UCSD-AML1 (cell line): ENCODE measurements at regions not wholly inside any gene's neighbourhood (a gene's known extent, or its start where the extent isn't known, plus 50 kb on each side); places are given as distances from the start of the nearest gene placed in this dataset.

Experiments
- DNase-seq: peaks from one replicate; lab custom pipeline; 2025; ENCODE audit not compliant: unreplicated experiment; lab: John Stamatoyannopoulos, UW

DNA sequence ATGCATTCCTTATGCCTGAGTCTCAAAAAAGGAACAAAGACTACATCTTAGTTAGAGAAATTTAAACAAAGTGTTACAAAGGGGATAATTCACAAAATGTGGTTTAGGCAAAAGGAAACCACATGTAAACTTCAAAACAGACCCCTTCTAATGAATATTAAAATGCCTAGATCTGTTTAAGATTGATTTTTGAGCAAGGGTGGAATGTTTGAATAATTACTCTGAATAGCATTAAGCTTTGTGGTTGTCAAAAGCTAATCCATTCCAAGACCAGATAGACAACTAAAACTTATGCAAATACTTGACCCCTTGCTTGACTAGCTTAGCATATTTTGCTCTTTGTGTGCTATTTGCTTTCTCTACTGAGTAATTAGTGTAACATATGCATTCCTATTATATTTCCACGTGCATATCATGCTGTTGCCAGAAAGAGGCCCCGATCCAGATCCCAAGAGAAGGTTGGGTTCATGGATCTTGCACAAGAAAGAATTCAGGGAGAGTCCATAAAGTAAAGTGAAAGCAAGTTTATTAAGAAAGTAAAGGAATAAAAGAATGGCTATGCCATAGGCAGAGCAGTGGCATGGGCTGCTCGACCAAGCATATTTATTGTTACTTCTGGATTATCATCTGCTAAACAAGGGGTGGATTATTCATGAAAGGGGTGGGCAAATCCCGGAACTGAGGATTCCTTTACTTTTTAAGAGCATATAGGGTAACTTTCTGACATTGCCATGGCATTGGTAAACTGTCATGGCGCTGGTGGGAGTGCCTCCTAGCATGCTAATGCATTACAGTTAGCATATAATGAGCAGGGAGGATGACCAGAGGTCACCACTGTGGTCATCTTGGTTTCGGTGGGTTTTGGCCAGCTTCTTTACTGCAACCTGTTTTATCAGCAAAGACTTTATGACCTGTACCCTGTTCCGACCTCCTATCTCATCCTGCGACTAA is 1193.4 kb upstream of the EYS start:
- no peak for DNase-seq

DNA sequence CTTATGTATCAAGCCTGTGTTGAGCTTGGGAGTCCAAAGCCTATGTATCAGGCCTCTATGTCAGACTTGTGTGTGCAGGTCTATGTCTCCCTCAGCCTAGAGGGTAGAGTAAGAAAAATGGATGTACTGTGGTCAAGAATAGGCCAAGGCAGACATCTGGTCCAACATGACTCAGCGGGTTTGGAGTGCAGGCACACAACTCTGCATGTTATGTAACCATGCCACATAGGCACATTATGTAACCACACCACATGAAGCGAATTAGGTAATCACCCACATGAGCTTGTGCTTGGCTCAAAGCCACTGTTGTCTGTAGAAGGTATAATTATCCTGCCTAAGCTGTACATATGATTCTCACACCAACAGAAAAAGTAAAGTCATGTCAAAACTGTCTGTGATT is 1190.5 kb upstream of the EYS start:
- DNase-seq, result no peak

DNA sequence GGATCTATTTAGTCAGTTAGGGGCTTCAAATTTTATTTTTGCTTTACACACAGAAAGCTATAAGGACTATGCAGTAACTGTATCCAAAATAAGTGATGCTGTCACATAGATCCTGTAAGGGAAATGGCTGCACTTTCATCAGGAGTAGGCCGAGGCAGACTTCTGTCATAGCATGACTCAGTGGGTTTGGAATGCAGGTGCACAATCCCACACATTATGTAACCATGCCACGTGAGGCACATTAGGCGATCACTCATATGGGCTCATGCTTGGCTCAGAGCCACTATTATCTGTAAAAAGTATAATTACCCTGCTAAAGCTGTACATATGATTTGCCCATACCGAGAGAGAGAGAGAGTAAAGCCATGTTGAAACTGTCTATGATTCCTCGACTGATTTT is 1189.4 kb upstream of the EYS start:
- DNase-seq, result no peak

DNA sequence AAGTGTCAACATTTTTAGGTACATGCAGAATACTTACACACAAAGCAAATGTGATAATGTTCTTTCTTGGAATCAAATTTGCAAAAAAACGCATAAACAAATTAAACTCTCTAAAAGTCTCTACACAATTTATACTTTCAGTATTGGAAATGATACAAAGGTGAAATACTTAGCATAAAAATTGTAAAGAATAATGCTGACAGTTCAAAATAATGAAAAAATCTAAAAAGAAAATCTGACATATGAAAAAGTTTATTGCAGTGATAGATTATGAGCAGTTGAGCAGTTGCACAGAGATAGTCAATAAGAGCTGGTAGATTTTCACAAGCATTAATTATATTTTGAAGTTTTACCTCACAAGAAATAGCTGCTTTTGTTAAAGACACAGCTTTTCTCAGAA is 1176.4 kb upstream of the EYS start:
- no peak for DNase-seq

DNA sequence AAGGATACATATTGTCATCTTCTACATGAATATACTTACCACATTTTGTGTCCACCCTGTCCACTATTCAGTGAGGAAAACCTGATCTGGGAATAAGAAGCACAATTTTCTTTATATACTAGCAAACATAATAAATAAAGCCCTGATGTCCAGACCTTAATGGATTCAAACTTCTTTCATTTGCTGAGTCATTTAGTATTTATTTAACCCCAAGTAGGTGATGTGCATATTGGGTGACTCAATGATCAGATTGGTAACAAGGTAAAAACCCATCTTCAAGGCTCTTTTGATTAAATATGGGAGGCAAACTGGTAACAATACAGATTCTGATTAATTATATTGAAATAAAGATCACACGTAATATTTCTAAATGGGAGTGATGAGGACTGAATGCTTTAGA is 1159.8 kb upstream of the EYS start:
- DNase-seq, result no peak

DNA sequence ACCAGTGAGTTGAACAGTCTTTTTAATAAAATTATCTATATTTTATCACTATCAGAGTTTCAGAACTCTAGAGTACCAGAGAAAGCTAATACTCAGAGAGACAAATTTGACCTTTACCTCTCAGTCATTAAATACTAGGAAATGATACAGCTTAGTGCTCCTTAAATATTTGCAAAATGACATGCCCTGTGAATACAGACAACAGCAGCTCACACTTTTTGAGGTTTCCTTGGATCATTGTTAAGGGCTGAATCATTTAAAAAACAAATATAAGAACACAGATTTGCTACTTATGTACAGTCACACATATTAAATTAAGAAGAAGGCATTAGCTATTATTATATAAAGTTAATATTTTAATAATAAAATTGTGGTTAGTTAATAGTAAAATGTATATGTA is 1158.7 kb upstream of the EYS start:
- no peak for DNase-seq

DNA sequence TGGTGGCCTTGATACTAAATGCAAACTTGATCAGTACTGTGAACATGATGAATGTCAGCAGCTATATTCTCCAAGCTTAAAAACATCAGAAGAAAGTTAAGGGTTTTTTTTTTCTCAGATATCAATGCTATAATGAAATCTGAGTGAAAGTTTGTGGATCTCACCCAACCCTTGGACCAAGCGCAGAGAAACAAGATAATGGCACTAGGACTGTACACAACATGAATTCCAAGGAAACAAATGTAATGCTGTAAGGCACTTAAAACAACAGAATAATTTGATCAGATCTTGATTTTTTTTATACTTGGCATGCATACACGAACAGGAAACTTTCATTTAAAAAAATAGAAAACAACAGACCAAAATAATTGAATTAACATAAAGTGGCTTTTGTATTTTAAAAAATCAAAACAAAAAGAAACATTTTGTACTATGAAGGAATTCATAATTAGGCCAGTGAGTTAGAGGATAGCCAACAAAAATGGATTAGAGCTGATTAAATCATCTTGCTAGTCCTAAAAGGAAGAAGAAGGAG is 1154.0 kb upstream of the EYS start:
- no peak for DNase-seq

DNA sequence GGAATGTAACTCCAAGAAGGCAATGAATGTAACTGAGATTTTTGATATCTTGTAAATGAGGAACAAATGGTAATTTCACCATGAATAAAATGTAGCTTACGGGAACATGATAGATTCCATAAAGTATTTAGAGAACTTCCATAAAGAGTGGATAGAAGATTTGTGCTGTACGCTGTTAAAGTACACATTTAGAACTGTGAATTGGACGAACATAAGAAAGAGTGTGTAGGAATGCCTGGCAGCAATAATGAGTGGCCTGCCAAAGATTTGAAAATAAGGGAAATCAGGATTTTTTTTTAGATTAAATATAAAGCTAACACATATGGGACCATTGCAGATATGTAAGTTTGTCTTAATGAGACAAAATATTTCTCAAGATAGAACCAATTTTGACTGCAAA is 1153.3 kb upstream of the EYS start:
- no peak for DNase-seq

DNA sequence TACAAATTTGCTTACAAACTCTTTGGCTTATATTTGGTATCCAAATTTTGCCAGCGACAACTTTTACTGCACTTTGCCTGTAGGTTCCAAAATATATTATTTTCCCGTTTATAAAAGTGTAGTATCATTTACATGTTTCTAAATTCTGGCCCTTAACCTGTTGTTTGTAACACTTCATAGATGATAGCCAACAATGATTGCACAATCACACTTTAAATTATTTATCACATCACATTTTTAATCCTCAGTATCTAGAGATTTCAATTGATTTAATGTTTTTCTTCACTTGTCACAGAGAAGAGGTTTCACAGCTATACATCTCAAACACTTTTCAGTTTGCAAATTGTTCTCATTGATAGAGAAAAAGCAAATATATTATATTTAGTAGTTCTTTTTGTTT is 1151.2 kb upstream of the EYS start:
- DNase-seq, result no peak

DNA sequence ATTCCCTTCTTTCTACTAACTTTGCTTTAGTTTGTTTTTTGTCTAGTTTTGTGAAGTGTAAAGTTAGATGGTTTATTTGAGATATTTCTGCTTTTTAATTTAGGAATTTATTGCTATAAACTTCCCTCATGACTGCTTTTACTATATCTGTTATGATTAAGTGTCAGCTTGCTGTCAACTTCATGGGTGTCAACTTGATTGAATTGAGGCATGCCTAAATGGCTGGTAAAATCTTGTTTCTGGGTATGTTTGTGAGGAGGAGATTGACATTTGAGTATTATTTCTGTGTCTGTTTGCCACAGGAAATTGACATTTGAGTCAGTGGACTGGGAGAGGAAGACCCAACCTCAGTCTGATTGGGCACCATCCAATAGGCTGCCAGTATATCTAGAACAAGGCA is 1147.0 kb upstream of the EYS start:
- DNase-seq, result no peak

DNA sequence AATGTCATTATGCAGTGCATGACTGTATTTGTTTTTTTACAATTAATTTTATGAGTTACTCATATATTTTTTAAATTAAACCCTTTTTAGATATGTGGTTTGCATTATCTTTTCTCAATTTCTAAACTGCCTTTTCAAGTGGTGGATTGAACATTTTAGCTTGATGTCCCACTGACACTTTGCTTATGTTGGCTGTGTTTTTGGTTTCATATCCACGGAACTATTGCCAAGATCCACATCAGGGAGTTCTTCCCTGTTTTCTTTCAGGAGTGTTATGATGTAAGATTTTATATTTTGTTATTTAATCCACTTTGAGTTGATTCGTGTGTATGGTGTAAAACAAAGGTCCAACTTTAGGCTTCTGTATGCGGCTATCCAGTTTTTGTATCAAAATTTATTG is 1144.9 kb upstream of the EYS start:
- DNase-seq, result no peak

DNA sequence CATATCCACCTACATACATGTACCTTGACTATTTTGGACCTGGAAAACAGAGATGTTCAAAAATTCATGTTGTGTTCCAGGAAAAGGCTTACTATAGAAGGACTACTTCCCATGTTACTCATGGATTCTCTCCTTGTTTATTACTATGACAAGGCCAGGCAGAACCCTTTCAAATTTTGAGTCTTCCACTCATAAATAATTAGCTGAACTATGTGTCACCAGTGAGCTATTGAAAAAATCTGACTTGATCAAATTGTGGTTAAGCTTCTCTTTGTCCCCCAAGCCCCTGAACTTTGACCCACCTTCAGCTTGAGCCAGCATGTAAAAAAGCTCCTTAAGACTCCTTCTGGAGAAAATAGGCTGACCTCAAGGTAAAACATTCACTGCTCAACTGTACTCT is 1142.8 kb upstream of the EYS start:
- DNase-seq, result no peak

DNA sequence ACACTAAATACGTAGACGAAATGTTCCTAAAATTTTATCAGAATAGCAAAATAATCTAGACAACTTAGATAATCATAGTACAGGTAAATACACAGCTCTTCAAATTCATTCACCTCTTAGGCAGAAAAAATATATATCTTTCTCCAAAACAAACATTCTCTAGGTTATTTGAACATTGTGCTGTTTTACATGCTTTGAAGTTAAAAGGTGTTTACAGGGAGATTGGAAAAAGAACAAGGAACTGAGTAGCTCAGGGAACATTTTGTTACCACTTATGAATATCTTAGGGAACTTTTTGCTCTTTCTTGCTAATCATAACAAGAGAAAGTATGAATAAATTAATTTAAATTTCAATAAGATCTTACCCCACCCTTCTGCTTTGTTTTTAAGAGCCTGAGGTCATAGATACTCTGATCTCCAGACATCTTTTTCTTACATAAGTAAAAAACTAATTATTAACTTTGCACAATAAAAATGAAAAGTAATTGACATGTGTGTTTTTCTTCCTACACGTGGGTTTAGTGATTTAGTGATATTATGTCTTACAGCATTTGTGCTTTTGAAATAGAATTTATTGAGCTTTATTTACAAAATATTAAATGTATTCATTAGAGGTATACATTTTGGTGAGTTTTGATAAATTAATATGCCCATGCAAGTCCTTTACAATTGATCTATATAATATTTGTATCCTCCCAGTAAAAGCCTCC is 1141.4 kb upstream of the EYS start:
- no peak for DNase-seq

DNA sequence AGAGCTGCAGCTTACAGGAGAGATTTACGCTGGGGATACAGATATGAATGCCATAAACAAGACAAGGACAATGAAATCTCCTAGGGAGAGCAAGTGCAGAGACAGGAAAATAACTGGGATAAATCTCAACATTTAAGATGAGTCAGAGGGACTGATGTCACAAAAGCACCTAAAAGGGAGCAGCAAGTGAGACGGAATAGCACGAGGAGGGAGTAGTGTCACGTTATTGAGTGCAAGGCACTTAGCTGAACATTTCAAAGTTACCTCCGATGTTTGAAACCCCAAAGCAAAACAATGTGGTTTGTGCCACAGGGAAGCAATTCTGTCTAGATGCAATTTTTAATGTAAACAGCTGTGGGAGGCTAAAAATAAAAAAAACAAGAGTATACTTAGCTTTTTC is 1131.7 kb upstream of the EYS start:
- DNase-seq, result no peak

DNA sequence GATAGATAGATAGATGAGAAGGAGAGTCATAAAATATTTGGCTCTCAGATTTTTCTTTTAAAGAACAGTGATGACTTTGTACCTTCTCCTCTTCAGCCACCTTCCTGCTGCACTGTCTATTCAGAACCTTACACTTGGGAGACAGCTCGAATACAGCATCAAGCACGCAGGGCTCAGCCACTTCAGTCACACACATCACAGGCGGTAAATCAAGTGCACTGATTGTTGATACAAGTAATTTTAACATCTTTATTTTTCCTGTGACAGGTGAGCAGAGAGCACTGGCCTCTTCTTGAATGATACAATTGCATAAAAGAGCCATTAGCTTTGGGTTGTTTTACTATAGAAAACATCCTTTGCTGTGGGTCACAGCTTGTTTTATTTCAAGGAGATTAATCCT is 1118.5 kb upstream of the EYS start:
- DNase-seq, result no peak

DNA sequence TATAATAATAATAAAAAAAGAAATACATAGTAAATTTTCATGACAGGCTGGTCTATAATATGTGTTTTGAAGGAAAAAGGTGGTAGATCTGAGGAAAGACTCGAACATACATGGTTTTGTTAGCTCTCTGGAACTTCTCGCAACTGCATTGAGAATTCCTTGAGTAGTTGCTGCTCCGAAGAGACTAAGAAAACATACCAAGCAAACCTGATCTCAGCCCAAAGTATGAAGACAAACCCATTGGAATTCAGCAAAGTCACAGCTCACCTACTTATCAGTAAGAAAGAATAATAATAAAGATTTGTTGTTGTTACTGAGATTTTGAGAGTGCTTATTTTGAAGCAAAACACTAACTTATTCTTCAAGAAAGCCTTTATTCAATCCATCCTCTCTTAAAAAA is 1107.1 kb upstream of the EYS start:
- DNase-seq, result no peak

DNA sequence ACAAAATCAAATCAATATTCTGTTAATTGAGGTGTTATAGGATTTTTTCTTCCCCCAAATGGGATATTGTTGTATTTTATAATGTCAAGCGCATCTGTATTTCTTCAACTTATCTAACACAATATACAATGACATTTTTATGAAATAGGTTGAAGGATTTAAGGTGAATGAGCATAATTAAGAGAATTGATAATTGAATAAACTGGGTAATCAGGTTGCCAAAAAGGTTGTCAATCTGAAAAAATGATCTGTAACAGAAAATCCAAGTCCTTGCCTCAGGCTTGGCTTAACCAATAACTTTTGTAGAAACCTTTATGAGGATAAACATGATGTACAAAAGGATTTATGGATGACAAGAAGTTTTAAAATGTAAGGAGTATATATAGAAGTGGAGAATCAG is 1101.7 kb upstream of the EYS start:
- DNase-seq, result no peak

DNA sequence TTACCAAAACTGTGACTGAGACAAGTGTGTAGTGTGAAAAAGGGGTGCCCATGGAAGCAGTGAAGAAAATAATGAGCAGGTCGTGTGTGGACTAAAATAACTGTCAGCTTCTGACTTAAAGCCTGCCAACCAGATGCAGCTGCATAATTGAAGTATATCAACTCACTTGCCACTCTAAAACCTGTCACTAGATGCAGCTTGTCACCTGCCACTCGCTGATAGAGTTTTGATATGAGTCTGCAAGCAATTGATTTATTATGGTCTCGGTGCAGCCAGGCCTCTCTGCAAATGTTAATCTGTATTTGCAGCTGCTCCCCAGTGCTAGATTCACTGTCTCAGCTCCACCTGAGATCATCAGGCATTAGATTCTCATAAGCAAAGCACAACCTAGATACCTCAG is 1090.0 kb upstream of the EYS start:
- no peak for DNase-seq

DNA sequence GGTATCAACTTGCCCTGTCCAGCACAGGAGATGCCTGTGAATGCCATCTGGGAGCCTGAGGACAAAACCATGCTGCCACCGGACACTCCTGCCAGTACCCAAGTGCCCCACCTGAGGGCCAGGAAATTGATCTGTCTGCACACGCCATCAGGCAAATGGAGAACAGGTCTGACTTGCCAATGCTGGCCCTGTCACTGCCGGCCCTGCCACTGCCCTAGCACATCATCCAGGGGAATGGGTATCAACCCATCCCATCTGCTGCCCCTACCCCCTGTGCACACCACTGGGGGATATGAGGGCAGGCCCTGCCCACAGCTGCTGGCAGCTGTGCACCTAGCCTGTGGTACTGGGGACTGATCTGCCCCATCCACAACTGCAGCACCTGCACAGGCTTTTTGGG is 1081.6 kb upstream of the EYS start:
- no peak for DNase-seq

DNA sequence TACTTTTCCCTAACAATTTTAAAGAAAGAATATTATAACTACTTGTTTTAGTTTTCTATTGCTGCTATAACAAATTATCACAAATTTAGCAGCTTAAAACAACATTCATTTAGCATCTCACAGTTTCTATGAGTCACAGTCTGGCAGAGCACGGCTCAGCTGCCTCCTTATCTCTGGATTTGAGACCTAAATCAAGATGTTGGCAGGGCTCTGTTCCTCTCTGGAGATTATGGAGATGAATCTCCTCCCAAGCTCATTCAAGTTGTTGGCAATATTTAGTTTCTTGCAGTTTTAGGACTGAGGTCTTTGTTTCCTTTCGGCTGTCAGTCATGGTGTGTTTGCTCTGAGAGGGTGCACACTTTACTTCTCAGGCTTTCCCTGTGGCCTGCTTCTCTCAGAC is 1065.8 kb upstream of the EYS start:
- no peak for DNase-seq

DNA sequence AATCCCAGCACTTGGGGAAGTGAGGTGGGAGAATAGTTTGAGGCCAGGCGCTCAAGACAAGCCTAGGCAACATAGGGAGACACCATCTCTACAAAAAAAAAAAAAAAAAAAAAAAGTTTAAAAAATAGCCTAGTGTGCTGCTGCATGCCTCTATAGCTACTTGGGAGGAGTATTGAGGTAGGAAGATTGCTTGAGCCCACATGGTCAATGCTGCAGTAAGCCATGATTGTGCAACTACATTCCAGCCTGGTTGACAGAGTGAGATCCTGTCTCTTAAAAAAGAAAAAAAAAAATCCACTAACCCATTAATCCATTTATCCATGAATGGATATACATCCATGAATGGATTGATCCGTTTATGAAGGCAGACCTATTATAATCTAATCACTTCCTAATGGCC is 1064.6 kb upstream of the EYS start:
- DNase-seq, result no peak

DNA sequence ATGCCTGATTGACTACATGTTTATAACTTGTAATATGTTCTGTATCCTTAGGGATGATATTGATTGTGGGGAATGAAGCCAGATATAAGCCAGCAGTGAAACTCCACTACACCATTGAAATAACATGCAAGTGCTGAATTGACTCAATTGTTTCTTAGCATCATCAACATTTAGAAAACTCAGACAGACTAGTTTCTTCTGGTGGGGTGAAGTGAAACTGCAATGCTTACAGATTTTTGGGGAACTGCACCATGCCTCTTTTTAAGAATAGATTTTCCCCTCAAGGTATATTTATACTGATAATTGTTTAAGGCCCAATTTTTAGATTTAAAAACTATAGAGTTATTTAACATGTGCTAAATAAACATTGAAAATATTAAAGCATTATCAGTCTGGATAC is 1044.6 kb upstream of the EYS start:
- DNase-seq, result no peak
